Activated T-cell treated with anti-CD3 and anti-CD28 coated beads, Interleukin-2, amount 50 U/mL, for 48 hours (primary cell): ENCODE measurements at regions not wholly inside any gene's neighbourhood (a gene's known extent, or its start where the extent isn't known, plus 50 kb on each side); places are given as distances from the start of the nearest gene placed in this dataset.

Experiments
- DNase-seq, 2 experiments: peaks; one replicate each; pipeline ENCODE4 v3.0.0-alpha.2; 2020

GRCh38 chr21:39124681-39125251, 58.5 kb downstream of the PSMG1 start:
- no peak for DNase-seq

- no peak for DNase-seq
These were observed 59.9 kb downstream of the PSMG1 start for GRCh38 chr21:39123375-39123774.

- DNase-seq, result no peak
These were observed 61.5 kb downstream of the PSMG1 start for GRCh38 chr21:39121600-39122355.

- no peak for DNase-seq
These were observed 62.2 kb downstream of the PSMG1 start for GRCh38 chr21:39120876-39121599.

- DNase-seq, result no peak
These were observed 63.4 kb downstream of the PSMG1 start for GRCh38 chr21:39119891-39120290.

GRCh38 chr21:39118604-39119215, 64.5 kb downstream of the PSMG1 start:
- DNase-seq, result no peak

GRCh38 chr21:39118061-39118460, 65.2 kb downstream of the PSMG1 start:
- no peak for DNase-seq

- no peak for DNase-seq
These were observed 65.7 kb downstream of the PSMG1 start for GRCh38 chr21:39117440-39117970.

- DNase-seq, result no peak
These were observed 66.4 kb downstream of the PSMG1 start for GRCh38 chr21:39116761-39117439.

- no peak for DNase-seq
These were observed 67.5 kb downstream of the PSMG1 start for GRCh38 chr21:39115576-39116235.

- DNase-seq, result no peak
These were observed 68.2 kb downstream of the PSMG1 start for GRCh38 chr21:39114871-39115575.

- DNase-seq, result no peak
These were observed 71.2 kb downstream of the PSMG1 start for GRCh38 chr21:39111931-39112550.

- no peak for DNase-seq
These were observed 72.8 kb downstream of the PSMG1 start for GRCh38 chr21:39110431-39110830.

- DNase-seq, result no peak
These were observed 73.5 kb downstream of the PSMG1 start for GRCh38 chr21:39109596-39110210.

- no peak for DNase-seq
These were observed 74.1 kb downstream of the PSMG1 start for GRCh38 chr21:39109163-39109530.

GRCh38 chr21:39108291-39109162, 74.7 kb downstream of the PSMG1 start:
- DNase-seq, result no peak

- DNase-seq, result no peak
These were observed 75.5 kb downstream of the PSMG1 start for GRCh38 chr21:39107739-39108138.

GRCh38 chr21:39106881-39107462, 76.3 kb downstream of the PSMG1 start:
- DNase-seq, result no peak

- DNase-seq, result no peak
These were observed 77.4 kb downstream of the PSMG1 start for GRCh38 chr21:39105836-39106235.
